Thyroid gland (tissue), 4 donors: ENCODE measurements at regions not wholly inside any gene's neighbourhood (a gene's known extent, or its start where the extent isn't known, plus 50 kb on each side); places are given as distances from the start of the nearest gene placed in this dataset.

Experiments used
- POLR2A ChIP-seq, 2 donors: fragments of 450-650 bp; IDR thresholded peaks; one replicate each; pipeline ENCODE4 v1.6.1; 2017; ENCODE audit warnings: antibody characterized with exemption in 2 of 2, mild to moderate bottlenecking in 2 of 2, moderate library complexity in 1 of 2
- TF ChIP-seq, protein P1 (sequence below), 6 experiments: fragments of 200-600 bp in 3 of 6; fragments of 450-650 bp in 3 of 6; sonication (generic) in 3 of 6; IDR thresholded peaks; one replicate each; pipeline ENCODE4 v1.5.1; 2016 to 2019; ENCODE audit warnings: antibody characterized with exemption in 6 of 6, mild to moderate bottlenecking in 2 of 6, inconsistent platforms in 1 of 6, moderate library complexity in 1 of 6

DNA sequence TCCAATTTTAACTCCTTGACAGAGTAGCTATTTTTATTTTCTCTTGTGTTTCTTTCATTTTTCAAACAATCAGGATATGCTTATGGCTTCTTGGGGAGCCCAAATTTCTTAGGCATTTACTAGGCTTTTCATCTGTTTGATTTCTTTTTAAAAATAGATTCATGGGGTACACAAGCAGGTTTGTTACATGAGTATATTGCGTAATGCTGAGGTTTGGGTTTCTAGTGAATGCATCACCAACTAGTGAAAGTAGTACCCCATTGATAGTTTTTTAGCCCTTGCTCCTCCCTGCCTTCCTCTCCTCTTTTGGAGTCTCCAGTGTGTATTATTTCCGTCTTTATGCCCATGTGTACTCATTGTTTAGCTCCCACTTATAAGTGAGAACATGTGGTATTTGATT is 190.7 kb downstream of the CENPF start:
- TF ChIP-seq POLR2A (IDR thresholded peaks at IDR 0.05) = no peak
- TF ChIP-seq, protein P1, sequence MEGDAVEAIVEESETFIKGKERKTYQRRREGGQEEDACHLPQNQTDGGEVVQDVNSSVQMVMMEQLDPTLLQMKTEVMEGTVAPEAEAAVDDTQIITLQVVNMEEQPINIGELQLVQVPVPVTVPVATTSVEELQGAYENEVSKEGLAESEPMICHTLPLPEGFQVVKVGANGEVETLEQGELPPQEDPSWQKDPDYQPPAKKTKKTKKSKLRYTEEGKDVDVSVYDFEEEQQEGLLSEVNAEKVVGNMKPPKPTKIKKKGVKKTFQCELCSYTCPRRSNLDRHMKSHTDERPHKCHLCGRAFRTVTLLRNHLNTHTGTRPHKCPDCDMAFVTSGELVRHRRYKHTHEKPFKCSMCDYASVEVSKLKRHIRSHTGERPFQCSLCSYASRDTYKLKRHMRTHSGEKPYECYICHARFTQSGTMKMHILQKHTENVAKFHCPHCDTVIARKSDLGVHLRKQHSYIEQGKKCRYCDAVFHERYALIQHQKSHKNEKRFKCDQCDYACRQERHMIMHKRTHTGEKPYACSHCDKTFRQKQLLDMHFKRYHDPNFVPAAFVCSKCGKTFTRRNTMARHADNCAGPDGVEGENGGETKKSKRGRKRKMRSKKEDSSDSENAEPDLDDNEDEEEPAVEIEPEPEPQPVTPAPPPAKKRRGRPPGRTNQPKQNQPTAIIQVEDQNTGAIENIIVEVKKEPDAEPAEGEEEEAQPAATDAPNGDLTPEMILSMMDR (IDR thresholded peaks at IDR 0.05) = no peak
